GM19452 (cell line): ENCODE measurements at regions not wholly inside any gene's neighbourhood (a gene's known extent, or its start where the extent isn't known, plus 50 kb on each side); places are given as distances from the start of the nearest gene placed in this dataset.

Source experiments
- ATAC-seq: cut with Tn5 transposase; IDR thresholded peaks from one replicate; pipeline ENCODE4 v1.9.1; 2021; ENCODE audit not compliant: unreplicated experiment

DNA sequence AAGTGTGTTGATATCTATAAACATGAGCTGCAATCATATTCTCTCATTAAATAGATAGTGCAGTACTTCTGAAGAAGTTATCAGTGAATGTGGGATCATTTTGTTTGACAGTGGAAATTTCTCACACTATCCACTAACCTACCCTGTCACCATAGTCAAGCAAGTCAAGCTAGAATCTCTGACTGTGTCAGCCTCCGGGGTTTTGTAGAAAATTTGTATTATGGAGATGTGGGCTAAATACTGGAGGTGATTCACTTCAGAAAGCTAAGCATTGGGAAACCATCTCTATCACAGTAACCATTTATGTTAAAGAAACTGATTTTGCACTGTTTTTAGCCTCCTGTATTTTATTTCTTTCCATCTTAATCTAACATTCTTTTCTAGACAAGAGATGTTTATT lies 126.6 kb upstream of the CREB1 start:
- no peak for ATAC-seq

- ATAC-seq, result no peak
These were observed 125.8 kb upstream of the CREB1 start for GRCh38 chr2:207403950-207404349.

DNA sequence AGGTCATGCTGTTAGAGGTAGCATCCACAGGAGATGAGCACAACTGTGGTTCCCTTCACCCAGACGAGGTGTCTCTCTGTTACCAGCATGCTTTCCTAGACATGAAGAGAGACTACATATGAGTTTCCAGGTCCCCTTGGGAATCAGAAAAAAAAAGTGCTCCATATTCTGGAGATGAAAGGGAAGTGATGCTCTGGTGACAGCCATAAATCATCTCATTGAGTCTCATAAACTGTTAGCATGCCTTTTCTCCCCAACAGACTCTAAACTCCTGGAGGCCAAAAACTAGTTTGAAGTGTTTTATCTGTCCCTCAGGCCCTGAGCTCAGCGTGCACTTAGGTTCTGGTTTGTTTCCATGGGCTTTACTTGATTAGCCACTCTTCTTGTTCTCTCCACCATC lies 124.6 kb upstream of the CREB1 start:
- ATAC-seq, result no peak

DNA sequence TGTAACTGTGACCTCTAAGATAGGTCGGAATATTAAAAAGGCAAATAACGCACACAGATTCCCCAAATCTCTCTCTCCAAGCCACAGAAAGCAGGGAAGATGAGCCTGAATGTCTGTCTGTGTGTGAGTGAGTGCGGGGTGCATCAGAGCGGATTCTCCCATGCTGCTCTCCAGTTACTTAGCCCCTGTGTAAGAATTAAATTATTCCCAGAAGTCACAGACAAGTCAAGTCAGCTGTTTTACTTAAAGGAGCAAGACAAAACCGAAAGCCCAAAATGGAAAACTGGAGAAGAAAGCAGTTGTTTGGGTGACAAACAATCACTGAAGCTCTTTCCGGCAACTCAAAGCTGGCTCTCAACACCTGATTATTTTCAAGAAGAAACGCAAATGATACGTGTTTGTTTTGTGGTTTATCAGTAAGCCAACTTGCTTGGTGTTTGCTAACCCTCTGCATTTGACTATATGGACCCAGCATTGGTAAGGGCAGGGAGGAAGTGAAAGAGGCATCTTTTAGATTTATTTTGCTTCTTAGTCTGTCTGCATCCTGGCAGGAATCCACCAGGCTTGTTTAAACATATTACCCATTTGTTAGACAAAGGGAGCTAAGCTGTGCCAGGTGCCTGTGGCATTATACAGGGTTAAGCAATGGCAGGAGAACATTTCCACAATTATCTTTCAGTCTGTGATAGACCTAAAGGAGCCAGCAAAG lies 121.5 kb upstream of the CREB1 start:
- peak; percentile 90 for ATAC-seq

DNA sequence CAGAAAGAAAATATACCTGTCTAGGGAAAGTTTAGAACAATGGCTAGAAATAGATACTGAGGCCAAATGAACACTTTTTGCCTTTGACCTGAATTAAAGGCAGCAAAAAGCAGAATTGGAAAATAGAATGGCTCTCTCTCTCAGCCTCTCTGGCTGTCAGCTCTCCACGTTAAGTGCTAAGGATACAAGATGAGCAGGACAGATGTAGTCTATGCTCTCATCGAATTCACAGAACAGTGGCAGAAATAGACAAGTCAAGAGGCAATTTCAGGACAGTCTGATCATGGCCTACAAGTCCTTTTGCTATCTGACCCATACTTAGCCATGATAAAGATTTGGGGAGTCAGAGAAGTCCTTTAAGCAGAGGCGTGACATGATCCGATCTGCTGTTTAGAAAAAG lies 120.2 kb upstream of the CREB1 start:
- ATAC-seq, result no peak

DNA sequence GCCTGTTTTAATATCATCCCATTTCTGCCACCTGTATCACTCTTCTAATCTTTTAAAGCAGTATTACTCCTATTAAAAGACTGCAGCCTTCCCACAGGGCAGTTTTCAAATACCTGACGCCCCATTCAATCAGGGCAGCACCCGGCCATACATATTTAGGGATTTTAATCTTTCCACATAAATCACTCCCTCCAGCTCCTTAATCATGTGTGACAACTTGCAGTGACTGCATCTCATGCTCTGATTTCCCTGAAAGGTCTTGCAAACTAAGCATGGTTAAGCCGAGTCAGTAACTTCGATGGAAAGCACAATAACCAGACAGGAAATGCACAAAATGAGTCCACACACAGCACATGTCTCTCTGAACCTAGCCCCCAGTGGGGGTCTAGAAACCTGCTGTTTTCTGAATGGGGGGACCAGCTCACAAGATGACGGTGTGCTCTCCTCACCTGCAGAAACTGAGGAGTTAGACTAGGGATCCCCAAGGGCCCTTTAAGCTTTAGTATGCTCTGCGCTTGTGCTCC lies 116.9 kb upstream of the CREB1 start:
- no peak for ATAC-seq

DNA sequence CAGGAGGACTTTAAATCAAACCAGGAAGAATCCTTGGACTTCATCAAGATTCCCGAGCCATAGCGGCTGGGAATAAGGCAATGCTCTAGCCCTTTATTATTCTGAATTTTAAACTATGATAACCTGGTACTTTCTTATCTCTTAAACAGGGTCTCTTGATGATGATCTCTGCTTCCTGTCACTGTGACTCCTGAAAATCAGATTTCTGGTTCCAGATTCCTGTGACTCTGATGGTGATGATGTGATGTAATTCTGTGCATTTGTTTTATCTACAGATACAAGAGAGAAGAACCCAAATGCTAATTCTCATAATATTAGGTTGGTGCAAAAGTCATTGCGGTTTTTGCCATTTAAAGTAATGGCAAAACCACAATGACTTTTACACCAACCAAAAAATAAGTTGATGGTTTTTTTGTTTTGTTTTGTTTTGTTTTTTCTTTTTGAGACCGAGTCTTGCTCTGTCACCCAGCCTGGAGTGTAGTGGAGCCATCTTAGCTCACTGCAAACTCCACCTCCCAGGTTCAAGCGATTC lies 116.3 kb upstream of the CREB1 start:
- no peak for ATAC-seq

- no peak for ATAC-seq
These were observed 113.7 kb upstream of the CREB1 start for GRCh38 chr2:207416111-207416510.

- no peak for ATAC-seq
These were observed 112.9 kb upstream of the CREB1 start for GRCh38 chr2:207416900-207417299.

DNA sequence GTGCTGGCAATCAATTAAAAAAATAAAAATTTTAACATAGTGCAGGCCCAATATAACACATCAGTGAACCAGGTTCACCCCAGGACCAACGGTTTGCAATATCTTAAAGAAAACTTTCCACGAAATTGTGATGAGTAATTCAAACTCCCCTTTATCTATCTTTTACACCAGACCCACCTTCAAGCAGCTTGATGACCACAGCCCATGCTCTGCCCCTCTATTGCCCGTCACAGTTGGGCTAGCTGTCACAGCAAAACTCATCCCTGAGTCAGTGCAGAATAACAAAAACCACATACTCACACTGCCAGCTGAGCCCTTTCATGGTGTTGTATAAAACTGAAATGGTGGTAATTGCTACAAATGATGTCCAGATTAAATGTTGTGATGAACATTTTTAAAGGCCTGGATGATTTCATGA lies 112.5 kb upstream of the CREB1 start:
- ATAC-seq, result no peak

GRCh38 chr2:207418419-207418818 lies 111.3 kb upstream of the CREB1 start:
- no peak for ATAC-seq

DNA sequence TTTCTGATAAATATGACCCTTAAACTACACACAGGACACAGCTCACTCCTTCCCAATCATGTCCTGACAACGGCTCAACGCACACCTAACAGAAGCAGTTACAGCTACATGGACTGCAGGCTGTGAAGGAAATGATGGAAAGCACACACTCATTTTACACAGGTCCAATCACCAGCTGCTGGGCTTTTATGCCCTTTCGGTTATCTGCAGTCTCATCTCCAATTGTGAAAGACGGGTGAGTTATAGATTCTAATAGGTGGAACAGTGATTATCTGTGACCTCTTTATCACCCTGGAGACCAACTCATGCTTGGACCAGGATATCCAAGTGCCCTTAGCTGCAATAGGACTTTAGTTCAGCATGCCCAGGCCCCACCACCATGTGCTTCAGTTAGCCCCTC lies 110.4 kb upstream of the CREB1 start:
- ATAC-seq, result no peak

DNA sequence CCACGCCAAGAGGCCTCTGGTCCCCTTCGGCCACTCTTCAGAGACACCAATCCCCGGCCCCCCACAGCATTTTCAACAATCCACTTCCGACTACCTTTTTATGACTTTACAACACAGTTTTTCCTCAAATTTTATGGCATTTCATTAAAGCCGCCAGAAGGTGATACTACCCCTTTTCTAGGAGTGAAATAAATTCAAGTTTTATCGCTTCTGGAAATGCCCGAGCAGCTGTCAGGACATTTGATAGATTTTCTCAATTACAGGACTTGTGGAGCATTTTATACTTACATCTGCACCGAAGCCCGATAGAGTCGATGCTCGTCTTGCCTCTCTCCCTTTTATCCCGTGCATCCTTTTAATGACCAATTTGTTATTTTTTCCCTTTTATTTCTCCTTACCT lies 108.1 kb upstream of the CREB1 start:
- ATAC-seq, result no peak

- ATAC-seq, result no peak
These were observed 107.4 kb upstream of the CREB1 start for GRCh38 chr2:207422380-207422779.

DNA sequence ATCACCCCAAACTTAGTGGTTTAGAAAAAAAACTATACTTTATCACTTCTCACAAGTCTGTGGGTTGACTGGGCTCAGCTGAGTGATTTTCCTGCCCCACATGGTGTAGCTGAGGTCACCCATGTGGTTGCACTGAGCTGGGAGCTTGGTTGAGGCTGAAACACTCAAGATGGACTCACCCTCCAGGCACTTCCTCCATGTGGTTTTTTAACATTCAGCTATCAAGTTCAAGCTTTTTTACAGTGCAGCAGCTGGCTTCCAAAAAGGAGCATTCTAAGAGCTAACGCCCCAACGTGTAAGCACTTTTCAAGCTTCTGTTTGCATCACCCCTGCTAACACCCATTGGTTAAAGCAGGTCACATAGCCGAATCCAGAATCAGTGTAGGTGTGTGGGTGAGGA lies 105.9 kb upstream of the CREB1 start:
- ATAC-seq, result peak; percentile 96

DNA sequence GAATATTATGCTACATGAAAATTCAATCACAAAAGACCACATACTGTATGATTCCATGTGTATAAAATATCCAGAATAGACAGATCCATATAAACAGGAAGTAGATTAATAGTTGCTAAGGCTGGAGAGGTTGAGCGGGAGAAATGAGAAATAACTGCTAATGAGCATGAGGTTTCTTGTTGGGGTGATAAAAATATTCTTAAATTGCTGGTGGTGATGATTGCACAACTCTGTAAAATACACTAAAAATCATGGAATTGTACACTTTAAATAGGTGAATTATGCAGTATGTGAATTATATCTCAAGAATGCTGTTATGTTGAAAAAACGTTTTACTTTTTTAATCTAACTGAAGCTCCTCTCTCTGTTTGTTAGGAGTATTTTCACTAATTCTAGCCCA lies 101.8 kb upstream of the CREB1 start:
- ATAC-seq, result no peak

- no peak for ATAC-seq
These were observed 101.2 kb upstream of the CREB1 start for GRCh38 chr2:207428573-207428972.

GRCh38 chr2:207432453-207432852 lies 97.3 kb upstream of the CREB1 start:
- no peak for ATAC-seq

DNA sequence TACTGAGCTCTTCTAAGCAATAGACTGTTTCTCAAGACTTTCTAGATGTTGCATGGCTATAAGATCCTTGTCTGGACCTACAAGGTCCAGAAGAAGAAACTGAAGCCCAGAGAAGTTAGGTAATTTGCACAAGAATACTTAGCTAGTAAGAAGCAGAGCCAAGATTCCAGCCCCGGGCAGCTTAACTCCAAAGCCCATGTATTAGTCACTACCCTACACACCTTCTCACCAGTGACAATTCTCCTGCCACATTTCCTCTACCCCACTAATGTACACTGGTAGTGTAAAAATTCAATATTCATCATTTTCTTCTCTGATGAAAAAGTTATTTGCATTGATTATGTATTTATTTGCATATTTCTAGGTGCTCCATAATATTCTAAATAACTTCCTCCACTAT lies 95.5 kb upstream of the CREB1 start:
- ATAC-seq, result no peak

DNA sequence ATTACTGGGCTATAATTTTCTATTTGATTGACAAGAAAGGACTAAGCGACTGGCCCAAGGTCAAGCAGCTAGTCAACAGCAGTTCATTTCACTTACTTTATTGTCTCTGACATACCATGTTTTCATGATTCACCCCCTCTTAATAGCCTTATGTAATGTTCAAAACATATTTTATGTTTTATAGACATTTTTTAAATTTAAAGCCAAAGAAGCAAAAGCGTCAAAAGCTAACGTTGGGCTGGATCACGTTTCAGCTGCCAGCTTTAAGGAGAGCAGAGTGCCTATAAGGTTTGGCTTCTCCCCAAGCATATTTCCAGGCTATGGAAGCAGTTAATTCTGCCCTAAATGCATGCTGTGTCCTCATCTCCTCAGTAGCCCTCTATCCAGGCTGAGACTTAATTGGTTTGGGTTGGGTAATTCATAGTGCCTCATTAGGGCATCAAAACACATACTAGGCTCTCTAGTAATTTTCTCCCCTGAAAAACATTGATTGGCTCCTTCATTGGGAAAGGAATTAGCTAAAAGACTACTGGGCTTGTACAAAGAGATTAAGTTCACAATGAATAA lies 94.8 kb upstream of the CREB1 start:
- ATAC-seq, result no peak

- no peak for ATAC-seq
These were observed 92.6 kb upstream of the CREB1 start for GRCh38 chr2:207437136-207437523.

DNA sequence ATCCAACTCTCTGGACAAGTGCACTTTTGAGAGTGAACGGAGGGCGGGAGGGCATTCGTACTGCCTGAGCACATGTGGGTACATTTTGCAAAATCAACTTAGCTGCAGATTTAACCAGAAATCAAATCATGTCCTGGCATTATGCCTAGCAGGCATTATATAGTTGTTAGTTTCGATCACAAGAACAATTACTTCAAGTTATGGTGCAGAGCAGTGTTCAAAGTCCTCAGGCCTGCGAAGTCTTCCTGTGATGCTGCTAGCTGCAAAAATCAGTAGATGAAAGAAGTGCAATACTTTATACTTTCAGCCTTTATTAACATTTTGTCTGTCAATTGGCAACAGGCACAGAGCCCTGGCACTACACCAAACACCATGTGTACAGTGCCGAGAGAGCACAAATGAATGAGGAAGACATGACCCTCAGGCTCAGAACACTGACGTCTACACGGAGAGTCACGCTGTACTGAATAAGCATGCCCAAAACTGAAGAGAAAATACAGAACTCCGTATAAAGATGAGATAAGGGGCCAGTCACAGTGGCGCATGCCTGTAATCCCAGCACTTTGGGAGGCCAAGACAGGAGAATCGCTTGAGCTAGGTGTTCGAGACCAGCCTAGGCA lies 92.1 kb upstream of the CREB1 start:
- ATAC-seq, result no peak
